ELF-1 (cell line): ENCODE measurements at regions not wholly inside any gene's neighbourhood (a gene's known extent, or its start where the extent isn't known, plus 50 kb on each side); places are given as distances from the start of the nearest gene placed in this dataset.
A peak's percentile ranks its signal among the peaks of the same experiment; 100 is the strongest.

ENCODE experiments used
- DNase-seq: peaks from one replicate; pipeline ENCODE4 v3.0.0-alpha.2; 2016; ENCODE audit warnings: low read depth, low spot score

DNA sequence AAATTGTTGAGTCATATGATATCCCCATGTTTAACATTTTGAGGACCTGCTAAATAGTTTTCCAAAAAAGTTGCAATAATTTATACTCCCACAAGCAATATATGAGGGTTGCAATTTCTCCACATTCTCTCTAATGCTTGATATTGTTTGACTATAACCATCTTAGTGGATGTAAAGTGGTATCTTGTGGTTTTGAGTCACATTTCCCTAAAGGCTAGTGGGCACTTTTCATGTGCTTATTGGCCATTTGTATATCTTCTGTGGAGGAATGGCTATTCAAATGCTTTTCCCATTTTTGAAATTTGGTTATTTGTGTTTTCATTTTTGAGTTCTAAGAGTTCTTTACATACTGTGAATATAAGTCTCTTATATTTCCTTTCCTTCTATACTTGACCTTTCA, 82.7 kb downstream of the SCG2 start:
- no peak for DNase-seq

- no peak for DNase-seq
Observed at GRCh38 chr2:223522796-223523195, 79.4 kb downstream of the SCG2 start.

GRCh38 chr2:223523551-223524001, 78.6 kb downstream of the SCG2 start:
- no peak for DNase-seq

DNA sequence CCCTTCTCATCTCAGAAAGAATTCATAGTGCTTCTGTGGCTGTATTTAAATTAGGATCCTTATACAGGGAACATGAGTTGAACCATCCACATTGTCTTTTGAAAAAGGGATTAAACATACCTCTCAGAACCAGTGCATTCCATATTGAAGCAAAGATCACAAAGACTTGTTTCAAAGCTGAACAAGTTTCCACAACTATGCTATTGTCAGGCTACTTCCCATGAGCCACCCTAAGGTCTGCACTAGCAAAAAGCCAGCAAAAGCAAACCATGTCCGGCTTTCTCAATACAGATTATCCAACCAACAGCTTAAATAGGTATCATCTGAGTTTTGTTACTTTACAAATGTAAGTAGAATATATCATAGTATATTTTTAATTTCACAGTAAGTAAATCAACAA, 78.1 kb downstream of the SCG2 start:
- no peak for DNase-seq

- no peak for DNase-seq
Observed at GRCh38 chr2:223526106-223526505, 76.1 kb downstream of the SCG2 start.

DNA sequence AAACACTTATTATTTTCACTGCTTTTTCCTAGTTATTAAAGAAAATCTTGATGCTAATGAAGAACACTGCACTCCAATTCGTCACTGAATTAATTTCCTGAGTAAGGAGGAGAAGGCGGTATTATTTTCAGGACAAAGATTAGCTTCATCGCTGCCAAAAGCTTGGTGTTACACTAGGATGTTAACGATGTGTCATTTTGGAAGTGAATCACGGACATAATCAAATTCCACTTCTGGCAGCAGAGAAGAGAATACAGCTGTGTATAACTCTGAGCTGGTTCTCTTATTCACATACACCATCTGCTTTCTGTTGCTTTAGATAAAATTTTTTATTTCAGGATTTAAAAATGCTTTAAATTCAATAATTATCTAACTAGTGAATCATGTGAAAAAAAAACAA, 74.1 kb downstream of the SCG2 start:
- DNase-seq: no peak

DNA sequence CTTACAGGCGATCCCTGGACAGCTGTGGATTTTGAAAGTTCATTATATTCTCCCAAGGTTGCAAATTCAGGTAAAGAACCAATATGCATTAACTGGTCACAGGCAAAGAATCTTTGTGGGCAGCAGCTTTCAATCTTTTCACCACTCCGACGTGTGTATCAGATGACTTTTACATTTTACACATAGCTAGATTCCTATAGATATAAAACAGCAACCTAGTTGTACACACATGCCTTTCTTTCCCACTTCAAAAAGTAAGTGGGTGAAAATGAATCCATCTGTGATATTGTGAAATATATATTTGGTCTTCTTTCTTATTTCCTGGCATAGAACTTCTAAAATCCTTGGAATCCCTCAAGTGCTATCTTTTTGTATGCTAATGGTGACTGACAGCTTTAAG, 72.5 kb downstream of the SCG2 start:
- DNase-seq: no peak

- DNase-seq: no peak
Observed at GRCh38 chr2:223530811-223531210, 71.3 kb downstream of the SCG2 start.

DNA sequence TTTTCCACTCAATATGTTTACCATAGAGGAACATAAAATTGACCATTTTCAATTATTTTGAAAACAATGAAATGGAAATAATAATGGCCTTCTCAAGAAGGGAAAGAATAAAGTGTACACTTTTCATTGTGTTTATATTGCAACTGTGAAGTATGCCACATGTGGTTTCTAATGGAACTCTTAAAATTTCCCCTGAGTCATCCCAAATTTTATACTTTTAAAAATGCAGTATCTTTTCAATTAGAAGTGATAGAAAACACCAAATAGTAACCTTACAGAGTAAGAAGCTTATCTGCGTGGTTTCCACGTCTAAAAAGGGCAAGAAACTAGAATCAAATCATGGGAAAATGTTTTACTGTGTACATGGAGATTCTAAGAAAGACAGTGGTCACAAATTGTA, 70.0 kb downstream of the SCG2 start:
- no peak for DNase-seq

DNA sequence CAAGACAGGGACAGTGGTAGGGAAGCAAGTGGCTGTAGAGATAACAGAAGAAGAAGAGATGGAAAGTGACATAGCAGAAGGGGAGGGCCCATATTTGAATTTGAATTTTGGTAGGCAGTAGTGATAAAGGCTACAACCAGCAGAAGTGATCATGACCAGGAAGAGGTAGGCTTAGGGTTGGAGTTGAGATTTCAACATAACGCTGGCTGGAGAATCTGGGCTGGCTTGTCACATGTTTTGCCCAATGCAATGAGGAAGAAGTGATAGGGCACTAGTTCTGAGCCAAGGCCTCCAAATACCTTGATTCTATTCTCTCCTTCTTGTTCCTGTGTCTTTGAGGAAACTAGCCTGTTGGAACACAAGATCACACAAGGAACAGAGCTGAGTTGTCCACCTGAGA, 69.4 kb downstream of the SCG2 start:
- no peak for DNase-seq

GRCh38 chr2:223536546-223536945, 65.6 kb downstream of the SCG2 start:
- no peak for DNase-seq

DNA sequence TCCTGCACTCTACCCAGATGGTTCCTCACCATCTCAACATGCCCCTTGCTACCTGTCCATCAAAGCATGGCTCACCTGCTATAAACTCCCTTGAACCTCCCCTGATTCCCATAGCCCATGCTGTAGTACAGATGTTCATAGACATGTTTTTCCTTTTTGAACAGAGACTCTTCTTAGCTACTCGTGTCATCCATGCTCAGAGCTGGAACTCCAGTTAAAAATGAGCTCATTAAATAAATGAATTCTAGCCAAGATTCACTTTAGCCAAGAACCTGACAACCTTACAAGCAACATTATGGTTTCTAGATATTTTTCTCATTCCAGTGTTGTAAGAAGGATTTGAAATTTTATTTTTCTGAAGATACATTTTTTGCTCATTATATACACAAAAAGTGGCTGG, 65.0 kb downstream of the SCG2 start:
- no peak for DNase-seq

DNA sequence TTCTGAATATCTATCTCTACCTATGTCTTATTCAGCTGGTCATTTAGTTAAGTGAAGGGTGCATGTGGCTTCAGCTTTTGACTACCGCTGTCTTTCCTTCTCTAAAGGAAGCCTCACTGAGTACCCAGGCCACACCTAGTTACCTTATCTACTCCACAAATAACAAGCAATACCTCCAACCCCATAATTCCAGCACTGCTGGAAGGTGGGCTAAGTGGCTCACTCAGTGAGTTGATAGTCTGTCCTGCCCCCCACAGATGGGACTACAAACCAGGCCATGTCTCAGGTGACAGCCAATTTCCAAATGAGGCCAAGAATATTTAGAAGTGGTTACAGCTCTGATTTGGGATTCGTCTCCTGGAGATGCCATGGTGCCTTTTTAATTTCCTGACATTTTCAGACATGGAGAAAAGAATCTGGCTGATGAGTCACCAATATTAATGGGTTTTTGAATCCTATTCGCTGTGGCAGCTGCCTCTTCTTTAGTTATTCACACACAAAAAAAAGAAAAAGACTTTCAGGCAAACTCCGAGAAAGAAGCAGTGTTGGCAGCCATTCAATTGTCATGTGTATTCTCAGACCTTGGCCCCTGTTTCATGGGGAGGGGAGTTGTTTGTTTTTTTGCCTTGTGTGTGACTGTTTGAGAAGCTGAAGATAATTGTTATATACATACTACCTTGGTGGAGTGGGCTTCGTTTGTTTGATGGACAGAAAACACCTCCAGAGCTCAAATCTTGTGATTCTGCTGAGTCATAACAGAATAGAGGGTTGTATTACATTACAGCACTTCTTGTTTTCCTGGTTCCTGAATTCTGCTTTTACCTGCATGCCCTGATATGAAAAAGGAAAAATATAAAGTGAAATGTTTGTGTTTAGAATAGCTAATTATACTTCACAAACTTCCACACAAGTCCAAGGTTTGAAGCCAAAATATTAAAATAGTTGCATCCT, 64.2 kb downstream of the SCG2 start:
- DNase-seq: no peak

- DNase-seq: peak; percentile 21
Observed at GRCh38 chr2:223538920-223539440, 63.2 kb downstream of the SCG2 start.

- DNase-seq: no peak
Observed at GRCh38 chr2:223541546-223541945, 60.6 kb downstream of the SCG2 start.

DNA sequence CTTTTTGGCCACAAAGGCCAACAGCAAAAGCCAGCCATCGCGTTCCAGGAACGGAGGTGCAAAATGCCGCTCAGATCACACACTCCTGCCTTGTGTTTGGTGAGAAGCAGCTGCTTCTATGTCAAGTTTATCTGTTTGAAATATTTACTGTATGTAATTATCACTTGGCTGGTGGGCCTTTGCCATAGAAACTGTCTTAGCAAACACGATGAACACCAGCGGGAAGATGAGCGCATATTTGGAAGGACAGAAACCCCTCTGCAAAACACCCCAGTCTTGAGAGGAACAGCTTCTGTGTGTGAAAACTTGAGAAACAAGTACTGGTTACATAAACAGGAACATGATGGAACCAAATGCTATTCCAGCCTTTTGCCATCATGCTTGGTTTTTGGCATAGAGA, 59.7 kb downstream of the SCG2 start:
- no peak for DNase-seq

- no peak for DNase-seq
Observed at GRCh38 chr2:223545406-223545805, 56.8 kb downstream of the SCG2 start.

DNA sequence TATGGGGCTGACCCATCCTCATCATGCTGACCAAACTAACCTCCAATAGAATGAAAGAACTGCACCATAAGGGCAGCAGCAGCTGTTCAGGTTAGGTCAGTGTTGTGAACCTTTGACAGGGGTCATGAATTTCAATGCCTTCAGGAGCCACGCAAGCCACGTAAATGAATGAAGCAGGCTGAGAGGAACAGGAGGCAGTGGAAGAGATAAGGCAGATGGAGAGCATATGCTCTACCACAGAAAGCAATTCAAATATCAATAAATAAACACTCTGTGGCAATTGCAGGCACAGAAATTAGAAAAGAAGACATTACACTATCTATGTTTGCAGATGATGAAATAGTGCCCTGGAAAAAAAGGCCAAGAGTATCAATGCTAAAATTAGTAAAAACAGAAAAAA, 56.3 kb downstream of the SCG2 start:
- no peak for DNase-seq
